HepG2 (cell line): ENCODE measurements at regions not wholly inside any gene's neighbourhood (a gene's known extent, or its start where the extent isn't known, plus 50 kb on each side); places are given as distances from the start of the nearest gene placed in this dataset.
"Not testable (repeated sequence)": the region's sequence is repeated elsewhere in the genome, so short reads cannot be mapped to it uniquely, and the experiment has no call there.

ENCODE experiments used
- ATAC-seq: fragments of 200-7000 bp; cut with Tn5 transposase; 3 replicates; pipeline ENCODE4 v1.9.1; 2020; ENCODE audit warnings: mild to moderate bottlenecking, moderate library complexity
- BruUV-seq: library from RNA; stranded (reverse); fragments of 400-500 nt; replicated peaks from 2 replicates; lab custom pipeline; 2021; lab: Mats Ljungman, UMichigan
- CTCF ChIA-PET: fragments of 300-600 bp; formaldehyde crosslinking; extraction: SDS; loops from one replicate; lab custom pipeline; 2021; ENCODE audit warnings: low total read pairs, inconsistent platforms, low intra/inter-chr PET ratio; lab: Yijun Ruan, JAX
- POLR2A ChIA-PET: fragments of 350-600 bp; sonication (Branson Sonifier 250); formaldehyde crosslinking; loops from one replicate; lab custom pipeline; 2020; ENCODE audit warnings: antibody characterized with exemption, inconsistent platforms; lab: Yijun Ruan, JAX
- DNase-seq: peaks from one replicate; pipeline ENCODE4 v3.0.0-alpha.2; 2015; ENCODE audit warnings: low spot score
- FAIRE-seq: peaks from 3 replicates; lab custom pipeline; 2011; peaks lifted over from hg19 to GRCh38; lab: Jason Lieb, UNC
- H2AFZ ChIP-seq: one replicate; pipeline ENCODE4 v1.6.1; 2011; ENCODE audit warnings: low read length, inconsistent platforms
- H3K27ac ChIP-seq: fragments of 300-600 bp; 3 replicates; pipeline ENCODE4 v1.8.0; 2011; ENCODE audit warnings: mixed run types, mild to moderate bottlenecking, mixed read lengths, low read length, inconsistent platforms; ENCODE audit not compliant: insufficient read depth; ENCODE audit errors: extremely low read length
- H3K27me3 ChIP-seq, 2 experiments: fragments of 200-600 bp in 1 of 2; 2 replicates in 1 of 2; 3 replicates in 1 of 2; pipeline versions ENCODE4 v1.6.0 to v1.8.0; 2011; ENCODE audit warnings: low read length in 2 of 2, mild to moderate bottlenecking in 2 of 2, moderate library complexity in 2 of 2, inconsistent platforms in 1 of 2; ENCODE audit not compliant: insufficient read depth in 2 of 2, control insufficient read depth in 1 of 2
- H3K36me3 ChIP-seq, 2 experiments: fragments of 200-600 bp in 1 of 2; replicated peaks in 1 of 2; 2 replicates in 1 of 2; 3 replicates in 1 of 2; pipeline versions ENCODE4 v1.5.1 to v1.8.0; 2011; ENCODE audit warnings: low read length in 2 of 2, inconsistent platforms in 1 of 2; ENCODE audit not compliant: insufficient read depth in 2 of 2, control insufficient read depth in 1 of 2
- H3K4me1 ChIP-seq: 2 replicates; pipeline ENCODE4 v1.5.1; 2012; ENCODE audit warnings: low read length, inconsistent platforms; ENCODE audit not compliant: insufficient read depth
- H3K4me2 ChIP-seq: 2 replicates; pipeline ENCODE4 v1.6.0; 2011; ENCODE audit warnings: low read depth, low read length, inconsistent platforms
- H3K4me3 ChIP-seq, 3 experiments: fragments of 200-600 bp in 1 of 3; sonication (generic), shearing (Covaris generic) in 1 of 3; replicated peaks in 1 of 3; 2 replicates each; pipeline ENCODE4 v1.5.1; 2011 to 2016; ENCODE audit warnings: low read length in 3 of 3, inconsistent platforms in 2 of 3, low read depth in 2 of 3, mild to moderate bottlenecking in 2 of 3, control low read depth in 1 of 3, mixed read lengths in 1 of 3; ENCODE audit not compliant: insufficient read depth in 1 of 3
- H3K79me2 ChIP-seq: one replicate; pipeline ENCODE4 v1.6.1; 2011; ENCODE audit warnings: low read length, inconsistent platforms; ENCODE audit not compliant: insufficient read depth
- H3K9ac ChIP-seq: 2 replicates; pipeline ENCODE4 v1.6.0; 2011; ENCODE audit warnings: mild to moderate bottlenecking, low read depth, low read length, inconsistent platforms; ENCODE audit not compliant: insufficient read depth
- H3K9me3 ChIP-seq: 2 replicates; pipeline ENCODE4 v1.5.1; 2012; ENCODE audit warnings: mild to moderate bottlenecking, low read length
- H4K20me1 ChIP-seq: 2 replicates; pipeline ENCODE4 v1.6.0; 2011; ENCODE audit warnings: inconsistent platforms, mild to moderate bottlenecking, low read length, moderate library complexity; ENCODE audit not compliant: insufficient read depth
- HMG20B ChIP-seq: conservative IDR thresholded peaks from 2 replicates; pipeline ENCODE4 v1.6.1; 2016; ENCODE audit warnings: missing genetic modification reagents, missing compliant biosample characterization
- ZNF441 ChIP-seq: sonication (generic); formaldehyde crosslinking; IDR thresholded peaks from 2 replicates; pipeline ENCODE4 v1.7.0; 2021; ENCODE audit warnings: missing genetic modification reagents, borderline replicate concordance
- ZNF777 ChIP-seq: sonication (generic); formaldehyde crosslinking; IDR thresholded peaks from 2 replicates; pipeline ENCODE4 v1.4.0; 2020; ENCODE audit warnings: missing genetic modification reagents
- ZNF790 ChIP-seq: sonication (generic); formaldehyde crosslinking; IDR thresholded peaks from 2 replicates; pipeline ENCODE4 v1.8.0; 2022; ENCODE audit warnings: missing genetic modification reagents, mild to moderate bottlenecking, borderline replicate concordance
- ZNF891 ChIP-seq: sonication (generic); formaldehyde crosslinking; IDR thresholded peaks from 2 replicates; pipeline ENCODE4 v1.5.0; 2020; ENCODE audit warnings: mild to moderate bottlenecking, missing genetic modification reagents
- WGBS: methylation state at CpG from one replicate; pipeline ENCODE4 v1.1.6; 2017; ENCODE audit warnings: low lambda C conversion rate; 5-methylcytosine and 5-hydroxymethylcytosine counted together
- in situ Hi-C: cut with HindIII; loops from 2 replicates; pipeline ENCODE4 v1.10.0; 2017; ENCODE audit warnings: low pct_unique_long_range_greater_than_20kb; ENCODE audit not compliant: extremely low pct_ligation_motif_present
- intact Hi-C: fragments of 100-400 bp; cut with micrococcal nuclease; formaldehyde crosslinking; loops from one replicate; pipeline ENCODE4 v1.10.0; 2022; ENCODE audit not compliant: unreplicated experiment
- TF ChIP-seq, protein P1 (sequence below), 2 experiments: fragments of 450-650 bp in 1 of 2; sonication (generic) in 1 of 2; formaldehyde crosslinking in 1 of 2; IDR thresholded peaks; 2 replicates each; pipeline versions ENCODE4 v1.6.1 to v1.8.0; 2016 to 2022; ENCODE audit warnings: antibody characterized with exemption in 1 of 2, mild to moderate bottlenecking in 1 of 2, missing genetic modification reagents in 1 of 2

GRCh38 chr12:111259231-111259630 lies 109.7 kb downstream of the PHETA1 start:
- Histone ChIP-seq H2AFZ (no peak overlapping the region), H3K9me3 (no peaks in the 10 kb centered on the region), H4K20me1 (no peaks in the 10 kb centered on the region), H3K4me1 (no peaks in the 10 kb centered on the region), H3K79me2 (no peaks in the 10 kb centered on the region), H3K27me3 (peaks cover 4% of the 10 kb centered on the region in 2 experiments; a peak in 3 of 5 replicates), H3K4me2 (no peak overlapping the region), H3K9ac (no peak overlapping the region), H3K4me3 (no peak overlapping the region), H3K27ac (no peak overlapping the region), H3K36me3 (no peaks in the 10 kb centered on the region)
- CTCF ChIA-PET = no interaction called here
- POLR2A ChIA-PET = no interaction called here
- no peak for FAIRE-seq
- TF ChIP-seq ZNF441 (no peak), ZNF777 (no peak), HMG20B (CRISPR knock-in tag) (no peak), ZNF891 (CRISPR knock-in tag) (no peak), ZNF790 (CRISPR knock-in tag) (no peak)
- TF ChIP-seq, protein P1, sequence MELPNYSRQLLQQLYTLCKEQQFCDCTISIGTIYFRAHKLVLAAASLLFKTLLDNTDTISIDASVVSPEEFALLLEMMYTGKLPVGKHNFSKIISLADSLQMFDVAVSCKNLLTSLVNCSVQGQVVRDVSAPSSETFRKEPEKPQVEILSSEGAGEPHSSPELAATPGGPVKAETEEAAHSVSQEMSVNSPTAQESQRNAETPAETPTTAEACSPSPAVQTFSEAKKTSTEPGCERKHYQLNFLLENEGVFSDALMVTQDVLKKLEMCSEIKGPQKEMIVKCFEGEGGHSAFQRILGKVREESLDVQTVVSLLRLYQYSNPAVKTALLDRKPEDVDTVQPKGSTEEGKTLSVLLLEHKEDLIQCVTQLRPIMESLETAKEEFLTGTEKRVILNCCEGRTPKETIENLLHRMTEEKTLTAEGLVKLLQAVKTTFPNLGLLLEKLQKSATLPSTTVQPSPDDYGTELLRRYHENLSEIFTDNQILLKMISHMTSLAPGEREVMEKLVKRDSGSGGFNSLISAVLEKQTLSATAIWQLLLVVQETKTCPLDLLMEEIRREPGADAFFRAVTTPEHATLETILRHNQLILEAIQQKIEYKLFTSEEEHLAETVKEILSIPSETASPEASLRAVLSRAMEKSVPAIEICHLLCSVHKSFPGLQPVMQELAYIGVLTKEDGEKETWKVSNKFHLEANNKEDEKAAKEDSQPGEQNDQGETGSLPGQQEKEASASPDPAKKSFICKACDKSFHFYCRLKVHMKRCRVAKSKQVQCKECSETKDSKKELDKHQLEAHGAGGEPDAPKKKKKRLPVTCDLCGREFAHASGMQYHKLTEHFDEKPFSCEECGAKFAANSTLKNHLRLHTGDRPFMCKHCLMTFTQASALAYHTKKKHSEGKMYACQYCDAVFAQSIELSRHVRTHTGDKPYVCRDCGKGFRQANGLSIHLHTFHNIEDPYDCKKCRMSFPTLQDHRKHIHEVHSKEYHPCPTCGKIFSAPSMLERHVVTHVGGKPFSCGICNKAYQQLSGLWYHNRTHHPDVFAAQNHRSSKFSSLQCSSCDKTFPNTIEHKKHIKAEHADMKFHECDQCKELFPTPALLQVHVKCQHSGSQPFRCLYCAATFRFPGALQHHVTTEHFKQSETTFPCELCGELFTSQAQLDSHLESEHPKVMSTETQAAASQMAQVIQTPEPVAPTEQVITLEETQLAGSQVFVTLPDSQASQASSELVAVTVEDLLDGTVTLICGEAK (IDR thresholded peaks at IDR 0.05) = peak; percentile 70
- TF ChIP-seq, protein P1 (CRISPR knock-in tag; IDR thresholded peaks at IDR 0.05) = peak; percentile 96
- 22% methylated on average over 4 of the region's 4 CpGs for WGBS
- in situ Hi-C loops = no loop called here
- intact Hi-C loops = no loop called here
- BruUV-seq = no TSS peak
- no peak for DNase-seq
- ATAC-seq = no peak

DNA sequence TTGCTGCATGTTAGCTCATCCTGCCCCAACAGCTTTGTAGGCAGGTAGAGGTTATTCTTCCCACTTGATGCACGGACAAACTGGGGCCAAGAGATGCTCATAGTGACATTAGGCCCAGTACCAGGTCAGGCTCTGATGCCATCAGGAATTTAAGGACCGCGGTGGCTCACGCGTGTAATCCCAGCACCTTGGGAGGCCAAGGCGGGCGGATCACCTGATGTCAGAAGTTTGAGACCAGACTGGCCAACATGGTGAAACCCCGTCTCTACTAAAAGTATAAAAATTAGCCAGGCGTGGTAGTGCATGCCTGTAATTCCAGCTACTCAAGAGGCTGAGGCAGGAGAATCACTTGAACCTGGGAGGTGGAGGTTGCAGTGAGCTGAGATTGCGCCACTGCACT lies 110.8 kb downstream of the PHETA1 start:
- H3K9me3 ChIP-seq, POLR2A ChIA-PET, H3K4me3 ChIP-seq, H3K4me2 ChIP-seq, CTCF ChIA-PET, DNase-seq, H3K79me2 ChIP-seq, intact Hi-C loops, H3K36me3 ChIP-seq, FAIRE-seq, BruUV-seq, ATAC-seq, H3K27ac ChIP-seq, in situ Hi-C loops, H4K20me1 ChIP-seq, H3K4me1 ChIP-seq, H2AFZ ChIP-seq, H3K27me3 ChIP-seq, H3K9ac ChIP-seq: not testable (repeated sequence)
- 62% methylated on average over 8 of the region's 10 CpGs for WGBS
